HG03196 (cell line): ENCODE measurements at regions not wholly inside any gene's neighbourhood (a gene's known extent, or its start where the extent isn't known, plus 50 kb on each side); places are given as distances from the start of the nearest gene placed in this dataset.
"Not testable (repeated sequence)": the region's sequence is repeated elsewhere in the genome, so short reads cannot be mapped to it uniquely, and the experiment has no call there.

ENCODE experiments used
- ATAC-seq: cut with Tn5 transposase; IDR thresholded peaks from one replicate; pipeline ENCODE4 v1.9.1; 2021; ENCODE audit not compliant: unreplicated experiment

- no peak for ATAC-seq
Measured at GRCh38 chrX:56125946-56126345, 106.2 kb upstream of the KLF8 start.

GRCh38 chrX:56130031-56130430, 102.1 kb upstream of the KLF8 start:
- ATAC-seq: no peak

- ATAC-seq: no peak
Measured at GRCh38 chrX:56130436-56130835, 101.7 kb upstream of the KLF8 start.

- not testable (repeated sequence) for ATAC-seq
Measured at GRCh38 chrX:56164135-56164534, 68.0 kb upstream of the KLF8 start.
